ENCODE measurements at regions not wholly inside any gene's neighbourhood (a gene's known extent, or its start where the extent isn't known, plus 50 kb on each side); places are given as distances from the start of the nearest gene placed in this dataset.

- Histone ChIP-seq H3K36me3 (replicated peaks in 1 of 2; ENCODE audit: control insufficient read depth in 1 of 2, insufficient read depth in 2 of 2, low read length in 2 of 2) (no peaks in the 10 kb centered on the region), H3K4me3 (replicated peaks in 1 of 3; ENCODE audit: low read depth in 2 of 3, low read length in 3 of 3) (no peak overlapping the region), H3K27me3 (ENCODE audit: control insufficient read depth in 2 of 2, insufficient read depth in 2 of 2, low read length in 2 of 2) (no peaks in the 10 kb centered on the region), H2AFZ (ENCODE audit: insufficient read depth, low read depth, low read length, poor library complexity, severe bottlenecking) (no peak overlapping the region), H3K79me2 (ENCODE audit: insufficient read depth, low read length) (no peaks in the 10 kb centered on the region), H4K20me1 (ENCODE audit: insufficient read depth, low read length) (no peaks in the 10 kb centered on the region), H3K4me2 (replicated peaks; ENCODE audit: extremely low read depth, low read length, poor library complexity, severe bottlenecking) (no peak overlapping the region), H3K4me1 (ENCODE audit: control insufficient read depth in 1 of 2, insufficient read depth in 2 of 2, low read length in 2 of 2) (no peaks in the 10 kb centered on the region), H3K27ac (ENCODE audit: low read depth in 1 of 2, low read length in 2 of 2) (no peak overlapping the region), H3K9me3 (replicated peaks in 1 of 2; ENCODE audit: control insufficient read depth in 1 of 2, insufficient read depth in 1 of 2, low read length in 2 of 2) (no peaks in the 10 kb centered on the region), H3K9ac (ENCODE audit: insufficient read depth, low read length, poor library complexity, severe bottlenecking) (no peak overlapping the region)
- Mint-ChIP-seq H3K9me3 (peaks cover 0 to 2% (median 2%) of the 10 kb centered on the region in 7 donors), H3K36me3 (no peaks in the 10 kb centered on the region), H3K27me3 (ENCODE audit: low read depth in 3 of 3) (no peaks in the 10 kb centered on the region), H3K4me1 (no peaks in the 10 kb centered on the region), H3K27ac (no peak overlapping the region), H3K4me3 (no peak overlapping the region)
- TF ChIP-seq, protein P1, sequence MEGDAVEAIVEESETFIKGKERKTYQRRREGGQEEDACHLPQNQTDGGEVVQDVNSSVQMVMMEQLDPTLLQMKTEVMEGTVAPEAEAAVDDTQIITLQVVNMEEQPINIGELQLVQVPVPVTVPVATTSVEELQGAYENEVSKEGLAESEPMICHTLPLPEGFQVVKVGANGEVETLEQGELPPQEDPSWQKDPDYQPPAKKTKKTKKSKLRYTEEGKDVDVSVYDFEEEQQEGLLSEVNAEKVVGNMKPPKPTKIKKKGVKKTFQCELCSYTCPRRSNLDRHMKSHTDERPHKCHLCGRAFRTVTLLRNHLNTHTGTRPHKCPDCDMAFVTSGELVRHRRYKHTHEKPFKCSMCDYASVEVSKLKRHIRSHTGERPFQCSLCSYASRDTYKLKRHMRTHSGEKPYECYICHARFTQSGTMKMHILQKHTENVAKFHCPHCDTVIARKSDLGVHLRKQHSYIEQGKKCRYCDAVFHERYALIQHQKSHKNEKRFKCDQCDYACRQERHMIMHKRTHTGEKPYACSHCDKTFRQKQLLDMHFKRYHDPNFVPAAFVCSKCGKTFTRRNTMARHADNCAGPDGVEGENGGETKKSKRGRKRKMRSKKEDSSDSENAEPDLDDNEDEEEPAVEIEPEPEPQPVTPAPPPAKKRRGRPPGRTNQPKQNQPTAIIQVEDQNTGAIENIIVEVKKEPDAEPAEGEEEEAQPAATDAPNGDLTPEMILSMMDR (IDR thresholded peaks at IDR 0.05) = no peak
- no peak for DNase-seq
- no CpG with 5 or more reads among the region's 1 CpG for WGBS (ENCODE audit: insufficient coverage)
- intact Hi-C loops (cut with micrococcal nuclease) = no loop called here
Measured at GRCh38 chrX:96311366-96311765, 373.3 kb upstream of the DIAPH2 start.

GRCh38 chrX:96314985-96315384 is 369.7 kb upstream of the DIAPH2 start:
- Mint-ChIP-seq H3K27ac (no peak overlapping the region), H3K36me3 (no peaks in the 10 kb centered on the region), H3K9me3 (peaks cover 0 to 6% (median 1%) of the 10 kb centered on the region in 7 donors), H3K27me3 (ENCODE audit: low read depth in 3 of 3) (no peaks in the 10 kb centered on the region), H3K4me1 (no peaks in the 10 kb centered on the region), H3K4me3 (no peak overlapping the region)
- H3K9me3 ChIP-seq (replicated peaks in 1 of 2; ENCODE audit: control insufficient read depth in 1 of 2, insufficient read depth in 1 of 2, low read length in 2 of 2) = no peaks in the 10 kb centered on the region
- H4K20me1 ChIP-seq (ENCODE audit: insufficient read depth, low read length) = no peaks in the 10 kb centered on the region
- TF ChIP-seq, protein P1 (IDR thresholded peaks at IDR 0.05) = no peak
- H3K4me1 ChIP-seq (ENCODE audit: control insufficient read depth in 1 of 2, insufficient read depth in 2 of 2, low read length in 2 of 2) = no peaks in the 10 kb centered on the region
- H3K9ac ChIP-seq (ENCODE audit: insufficient read depth, low read length, poor library complexity, severe bottlenecking) = no peak overlapping the region
- H3K36me3 ChIP-seq (replicated peaks in 1 of 2; ENCODE audit: control insufficient read depth in 1 of 2, insufficient read depth in 2 of 2, low read length in 2 of 2) = no peaks in the 10 kb centered on the region
- H3K79me2 ChIP-seq (ENCODE audit: insufficient read depth, low read length) = no peaks in the 10 kb centered on the region
- no peak overlapping the region for H3K4me3 ChIP-seq (replicated peaks in 1 of 3; ENCODE audit: low read depth in 2 of 3, low read length in 3 of 3)
- H2AFZ ChIP-seq (ENCODE audit: insufficient read depth, low read depth, low read length, poor library complexity, severe bottlenecking) = no peak overlapping the region
- no peak overlapping the region for H3K27ac ChIP-seq (ENCODE audit: low read depth in 1 of 2, low read length in 2 of 2)
- no peak for DNase-seq
- H3K4me2 ChIP-seq (replicated peaks; ENCODE audit: extremely low read depth, low read length, poor library complexity, severe bottlenecking) = no peak overlapping the region
- WGBS (ENCODE audit: insufficient coverage) = no CpG with 5 or more reads among the region's 2 CpGs
- H3K27me3 ChIP-seq (ENCODE audit: control insufficient read depth in 2 of 2, insufficient read depth in 2 of 2, low read length in 2 of 2) = no peaks in the 10 kb centered on the region
- intact Hi-C loops (cut with micrococcal nuclease) = no loop called here

Measured in CD14-positive monocyte (primary cell).